RCC 7860 (cell line): ENCODE measurements at regions not wholly inside any gene's neighbourhood (a gene's known extent, or its start where the extent isn't known, plus 50 kb on each side); places are given as distances from the start of the nearest gene placed in this dataset.
"Not testable (repeated sequence)": the region's sequence is repeated elsewhere in the genome, so short reads cannot be mapped to it uniquely, and the experiment has no call there.

ENCODE experiments used
- DNase-seq: peaks from one replicate; pipeline ENCODE4 v3.0.0-alpha.2; 2015; ENCODE audit warnings: low spot score
- FAIRE-seq: peaks from 2 replicates; lab custom pipeline; 2012; peaks lifted over from hg19 to GRCh38; lab: Jason Lieb, UNC

GRCh38 chr7:106563466-106564150 is 97.3 kb downstream of the CCDC71L start:
- no peak for DNase-seq
- no peak for FAIRE-seq

- FAIRE-seq: no peak
- DNase-seq: no peak
These were observed 98.1 kb downstream of the CCDC71L start for GRCh38 chr7:106562711-106563366.

- DNase-seq (no peak), FAIRE-seq (no peak)
These were observed 99.1 kb downstream of the CCDC71L start for GRCh38 chr7:106561666-106562411.

GRCh38 chr7:106561151-106561550 is 99.8 kb downstream of the CCDC71L start:
- DNase-seq (no peak), FAIRE-seq (no peak)

GRCh38 chr7:106560482-106560881 is 100.5 kb downstream of the CCDC71L start:
- DNase-seq (no peak), FAIRE-seq (no peak)

GRCh38 chr7:106556244-106556643 is 104.7 kb downstream of the CCDC71L start:
- not testable (repeated sequence) for DNase-seq, FAIRE-seq

GRCh38 chr7:106554623-106555022 is 106.3 kb downstream of the CCDC71L start:
- not testable (repeated sequence) for FAIRE-seq, DNase-seq

- no peak for DNase-seq
- FAIRE-seq: no peak
These were observed 107.5 kb downstream of the CCDC71L start for GRCh38 chr7:106553446-106553836.

GRCh38 chr7:106552645-106553445 is 108.1 kb downstream of the CCDC71L start:
- DNase-seq (no peak), FAIRE-seq (no peak)

GRCh38 chr7:106551936-106552335 is 109.0 kb downstream of the CCDC71L start:
- no peak for FAIRE-seq
- DNase-seq: no peak

- DNase-seq (no peak), FAIRE-seq (no peak)
These were observed 112.5 kb downstream of the CCDC71L start for GRCh38 chr7:106548491-106548890.

- FAIRE-seq: no peak
- DNase-seq: no peak
These were observed 115.7 kb downstream of the CCDC71L start for GRCh38 chr7:106545275-106545674.

- DNase-seq (no peak), FAIRE-seq (no peak)
These were observed 117.7 kb downstream of the CCDC71L start for GRCh38 chr7:106543221-106543757.

GRCh38 chr7:106542550-106543220 is 118.3 kb downstream of the CCDC71L start:
- FAIRE-seq (peak; percentile 81), DNase-seq (peak; percentile 65)

- FAIRE-seq: no peak
These were observed 122.3 kb downstream of the CCDC71L start for GRCh38 chr7:106538638-106539037.

GRCh38 chr7:106537119-106537518 is 123.8 kb downstream of the CCDC71L start:
- FAIRE-seq (no peak), DNase-seq (no peak)

More at GRCh38 chr7:106538638-106539037, 122.3 kb downstream of the CCDC71L start:
- DNase-seq: no peak

- FAIRE-seq (no peak), DNase-seq (no peak)
These were observed 124.9 kb downstream of the CCDC71L start for GRCh38 chr7:106536079-106536478.

GRCh38 chr7:106535234-106535932 is 125.6 kb downstream of the CCDC71L start:
- DNase-seq (no peak), FAIRE-seq (no peak)

- no peak for FAIRE-seq
- no peak for DNase-seq
These were observed 126.6 kb downstream of the CCDC71L start for GRCh38 chr7:106534271-106534846.
